Activated naive CD4-positive, alpha-beta T cell treated with anti-CD3 and anti-CD28 coated beads for 36 hours (primary cell): ENCODE measurements at regions not wholly inside any gene's neighbourhood (a gene's known extent, or its start where the extent isn't known, plus 50 kb on each side); places are given as distances from the start of the nearest gene placed in this dataset.

Experiments
- CTCF ChIA-PET: fragments of 350-600 bp; sonication (Branson Sonifier 250); formaldehyde crosslinking; loops from one replicate; lab custom pipeline; 2021; ENCODE audit warnings: antibody characterized with exemption; lab: Charles Lee
- DNase-seq: peaks from one replicate; pipeline ENCODE4 v3.0.0-alpha.2; 2020
- H3K27ac Mint-ChIP-seq: one replicate; pipeline ENCODE4 v1.8.0; 2021; ENCODE audit warnings: mild to moderate bottlenecking, mixed read lengths
- H3K27me3 Mint-ChIP-seq: one replicate; pipeline ENCODE4 v1.8.0; 2021; ENCODE audit warnings: low read depth, mixed read lengths
- H3K36me3 Mint-ChIP-seq: one replicate; pipeline ENCODE4 v1.8.0; 2021; ENCODE audit warnings: low read depth, mixed read lengths
- H3K4me1 Mint-ChIP-seq: one replicate; pipeline ENCODE4 v1.8.0; 2021; ENCODE audit warnings: low read depth, mixed read lengths
- H3K4me3 Mint-ChIP-seq: one replicate; pipeline ENCODE4 v1.8.0; 2021; ENCODE audit warnings: mild to moderate bottlenecking, moderate library complexity, mixed read lengths
- H3K9me3 Mint-ChIP-seq: one replicate; pipeline ENCODE4 v1.8.0; 2021; ENCODE audit warnings: mixed read lengths
- intact Hi-C: fragments of 100-400 bp; cut with micrococcal nuclease; formaldehyde crosslinking; loops from one replicate; pipeline ENCODE4 v1.15.1; 2023

GRCh38 chr15:77557564-77557963 lies 75.1 kb downstream of the LINGO1 start:
- Mint-ChIP-seq H3K27ac (no peak overlapping the region), H3K4me1 (no peaks in the 10 kb centered on the region), H3K9me3 (no peaks in the 10 kb centered on the region), H3K27me3 (peaks cover 4% of the 10 kb centered on the region), H3K36me3 (no peaks in the 10 kb centered on the region), H3K4me3 (no peak overlapping the region)
- DNase-seq, result no peak
- intact Hi-C loops, result no loop called here
- CTCF ChIA-PET, result no interaction called here

DNA sequence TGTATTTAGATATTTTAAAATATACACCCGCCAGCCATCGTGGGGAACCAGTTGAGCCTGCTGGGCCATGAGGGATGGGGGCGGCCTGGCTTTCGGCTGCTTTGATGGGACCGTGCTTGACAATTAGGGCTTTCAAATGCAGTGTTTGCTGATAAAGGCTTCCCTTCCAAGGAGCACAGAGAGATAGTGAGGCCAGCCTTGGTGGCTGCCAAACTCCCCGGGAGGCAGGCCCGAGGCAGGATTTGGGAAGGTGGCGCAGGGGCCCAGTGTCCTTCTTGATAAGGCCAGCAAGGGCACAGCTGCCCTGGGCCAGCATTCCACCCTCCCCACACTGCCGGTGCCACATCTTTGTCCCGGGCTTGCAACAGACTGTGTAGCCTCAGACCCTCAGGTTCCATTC lies 75.6 kb downstream of the LINGO1 start:
- H3K36me3 Mint-ChIP-seq, result no peaks in the 10 kb centered on the region
- H3K27me3 Mint-ChIP-seq, result peaks cover 4% of the 10 kb centered on the region
- CTCF ChIA-PET, result no interaction called here
- H3K27ac Mint-ChIP-seq, result no peak overlapping the region
- H3K9me3 Mint-ChIP-seq, result no peaks in the 10 kb centered on the region
- H3K4me1 Mint-ChIP-seq, result no peaks in the 10 kb centered on the region
- no peak overlapping the region for H3K4me3 Mint-ChIP-seq
- intact Hi-C loops, result no loop called here
- DNase-seq, result no peak

- intact Hi-C loops, result no loop called here
- no peak overlapping the region for H3K4me3 Mint-ChIP-seq
- H3K27me3 Mint-ChIP-seq, result peaks cover 4% of the 10 kb centered on the region
- no peaks in the 10 kb centered on the region for H3K36me3 Mint-ChIP-seq
- no peak for DNase-seq
- H3K27ac Mint-ChIP-seq, result no peak overlapping the region
- H3K4me1 Mint-ChIP-seq, result no peaks in the 10 kb centered on the region
- CTCF ChIA-PET, result no interaction called here
- no peaks in the 10 kb centered on the region for H3K9me3 Mint-ChIP-seq
Measured at GRCh38 chr15:77556622-77557021, 76.1 kb downstream of the LINGO1 start.

GRCh38 chr15:77555232-77555631 lies 77.5 kb downstream of the LINGO1 start:
- H3K4me1 Mint-ChIP-seq, result no peaks in the 10 kb centered on the region

DNA sequence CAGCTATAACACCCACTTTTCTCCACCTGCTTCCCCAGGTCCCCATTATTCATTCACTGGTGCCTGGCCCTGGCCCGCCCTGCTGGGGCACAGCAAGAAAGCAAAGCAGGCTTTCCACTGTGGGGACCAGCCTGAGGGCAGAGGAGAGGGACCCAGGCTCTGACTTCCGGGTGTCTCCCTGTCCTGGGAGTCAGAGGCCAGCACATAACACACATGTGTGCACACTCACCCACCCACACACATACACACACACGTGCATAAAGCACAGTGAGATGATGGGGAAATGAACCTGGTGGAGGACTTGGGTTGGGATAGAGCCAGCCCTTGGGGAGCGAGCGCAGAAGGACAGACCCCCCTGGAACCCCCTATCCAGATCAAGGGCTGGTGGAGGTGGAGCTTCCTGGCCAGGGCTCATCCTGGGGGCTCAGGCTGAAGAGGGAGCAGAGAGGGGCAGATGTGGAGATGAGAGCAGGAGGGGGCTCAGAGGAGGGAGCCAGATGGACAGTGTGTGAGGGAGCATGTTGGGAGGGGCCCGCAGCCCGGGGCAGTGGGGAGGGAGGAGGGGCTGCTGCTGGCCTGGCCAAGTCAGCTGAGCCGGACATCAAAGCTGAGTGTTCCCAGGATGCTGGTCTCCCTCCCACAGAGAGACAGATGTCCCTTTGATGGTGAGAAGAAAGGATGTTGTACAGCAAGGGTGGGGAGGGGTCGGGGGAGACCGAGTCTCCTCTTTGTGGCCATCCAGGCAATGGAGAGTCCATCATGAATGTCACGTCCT lies 78.2 kb downstream of the LINGO1 start:
- CTCF ChIA-PET, result interaction anchor here (1.8 kb wide), 1 partner anchor 11 kb away, joined by 6 read pairs; no protein-coding TSS in a partner anchor
- no peak overlapping the region for H3K27ac Mint-ChIP-seq
- DNase-seq, result no peak
- no peaks in the 10 kb centered on the region for H3K27me3 Mint-ChIP-seq
- no peaks in the 10 kb centered on the region for H3K36me3 Mint-ChIP-seq
- no peaks in the 10 kb centered on the region for H3K4me1 Mint-ChIP-seq
- intact Hi-C loops, result no loop called here
- no peaks in the 10 kb centered on the region for H3K9me3 Mint-ChIP-seq
- no peak overlapping the region for H3K4me3 Mint-ChIP-seq

More at GRCh38 chr15:77555232-77555631, 77.5 kb downstream of the LINGO1 start:
- H3K4me3 Mint-ChIP-seq, result no peak overlapping the region
- DNase-seq, result no peak
- H3K9me3 Mint-ChIP-seq, result no peaks in the 10 kb centered on the region
- CTCF ChIA-PET, result interaction anchor here (1.8 kb wide), 1 partner anchor 12 kb away, joined by 6 read pairs; no protein-coding TSS in a partner anchor
- no peaks in the 10 kb centered on the region for H3K36me3 Mint-ChIP-seq
- H3K27ac Mint-ChIP-seq, result no peak overlapping the region
- intact Hi-C loops, result no loop called here
- no peaks in the 10 kb centered on the region for H3K27me3 Mint-ChIP-seq

DNA sequence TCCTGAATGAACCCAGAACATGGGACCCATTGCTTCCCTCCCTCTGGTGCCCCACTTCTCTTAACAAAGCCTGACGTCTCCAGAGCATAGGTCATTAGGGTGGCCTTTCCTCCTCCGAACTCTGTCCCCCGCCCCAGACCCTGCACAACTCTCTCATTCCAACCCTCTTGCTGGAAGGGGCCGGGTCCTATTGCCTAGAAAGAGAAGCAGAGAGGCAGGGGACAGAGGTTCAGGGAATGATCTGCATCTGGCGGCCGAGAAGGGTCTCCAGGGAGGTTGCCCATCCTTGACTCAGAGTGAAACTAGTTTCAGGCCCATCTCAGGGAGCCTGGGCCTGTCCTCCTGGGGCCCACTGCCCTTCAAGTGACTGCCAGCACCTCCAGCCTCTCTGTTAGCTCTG lies 79.0 kb downstream of the LINGO1 start:
- Mint-ChIP-seq H3K9me3 (no peaks in the 10 kb centered on the region), H3K4me1 (no peaks in the 10 kb centered on the region), H3K36me3 (no peaks in the 10 kb centered on the region), H3K27me3 (no peaks in the 10 kb centered on the region), H3K27ac (no peak overlapping the region), H3K4me3 (no peak overlapping the region)
- intact Hi-C loops, result no loop called here
- DNase-seq, result no peak
- CTCF ChIA-PET, result interaction anchor here (1.8 kb wide), 1 partner anchor 10 kb away, joined by 6 read pairs; no protein-coding TSS in a partner anchor

GRCh38 chr15:77553257-77553656 lies 79.5 kb downstream of the LINGO1 start:
- intact Hi-C loops, result no loop called here
- CTCF ChIA-PET, result no interaction called here
- Mint-ChIP-seq H3K4me1 (no peaks in the 10 kb centered on the region), H3K9me3 (no peaks in the 10 kb centered on the region), H3K27ac (no peak overlapping the region), H3K27me3 (no peaks in the 10 kb centered on the region), H3K4me3 (no peak overlapping the region), H3K36me3 (no peaks in the 10 kb centered on the region)
- DNase-seq, result no peak

- CTCF ChIA-PET, result interaction anchor here (1.0 kb wide), 1 partner anchor 9 kb away, joined by 3 read pairs; no protein-coding TSS in a partner anchor
- no peak for DNase-seq
- H3K27ac Mint-ChIP-seq, result no peak overlapping the region
- H3K9me3 Mint-ChIP-seq, result no peaks in the 10 kb centered on the region
- no peaks in the 10 kb centered on the region for H3K4me1 Mint-ChIP-seq
- H3K27me3 Mint-ChIP-seq, result no peaks in the 10 kb centered on the region
- intact Hi-C loops, result no loop called here
- H3K4me3 Mint-ChIP-seq, result no peak overlapping the region
- H3K36me3 Mint-ChIP-seq, result no peaks in the 10 kb centered on the region
Measured at GRCh38 chr15:77552066-77552465, 80.6 kb downstream of the LINGO1 start.

DNA sequence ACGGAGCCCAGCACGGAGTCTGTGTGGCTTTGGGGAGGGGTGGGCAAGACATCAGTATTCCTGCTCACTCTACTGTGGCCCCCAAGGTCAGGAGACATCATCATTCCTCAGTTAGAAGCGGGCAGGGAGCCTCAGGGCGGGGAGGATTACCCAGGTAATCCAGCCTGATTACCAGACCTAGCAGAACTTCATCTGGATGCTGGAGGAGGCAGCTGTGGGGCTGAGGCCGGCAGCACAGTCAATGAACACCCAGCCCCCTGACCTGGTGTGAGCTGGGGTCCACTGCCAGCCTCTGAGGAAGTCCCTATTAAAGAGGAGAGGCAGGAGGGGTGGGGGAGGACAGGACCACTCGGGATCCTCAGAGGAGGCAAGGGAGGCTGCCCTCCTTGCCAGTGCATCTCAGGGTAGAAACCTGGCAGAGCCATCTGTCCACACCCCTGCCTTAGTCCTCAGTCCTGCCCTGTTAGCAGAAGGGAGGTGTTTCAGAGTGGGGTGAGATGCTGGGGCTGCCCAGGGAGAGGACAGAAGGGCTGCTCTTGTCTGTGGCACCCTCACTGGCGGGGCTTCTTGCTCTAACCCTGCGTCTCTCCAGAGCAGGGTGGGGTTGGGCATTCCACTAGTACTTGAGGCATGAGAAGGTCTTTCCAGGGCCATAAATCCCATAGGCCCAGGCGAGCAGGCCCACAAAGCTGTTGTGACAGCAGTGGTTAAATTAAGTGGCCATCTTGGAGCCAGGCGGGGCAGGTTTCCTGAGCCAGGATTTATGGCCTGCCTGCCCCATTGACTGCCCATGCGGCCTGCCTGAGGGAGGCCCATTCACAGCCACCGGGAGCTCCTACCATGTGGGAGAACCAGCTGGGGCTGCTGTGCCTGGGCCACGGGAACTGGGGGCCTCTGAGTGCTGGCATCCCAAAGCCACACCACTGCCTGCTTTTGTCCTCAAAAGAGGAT lies 82.1 kb downstream of the LINGO1 start:
- CTCF ChIA-PET, result no interaction called here
- H3K4me1 Mint-ChIP-seq, result no peaks in the 10 kb centered on the region
- no peak overlapping the region for H3K4me3 Mint-ChIP-seq
- H3K27me3 Mint-ChIP-seq, result no peaks in the 10 kb centered on the region
- no peaks in the 10 kb centered on the region for H3K9me3 Mint-ChIP-seq
- no peak overlapping the region for H3K27ac Mint-ChIP-seq
- intact Hi-C loops, result no loop called here
- no peaks in the 10 kb centered on the region for H3K36me3 Mint-ChIP-seq
- no peak for DNase-seq

DNA sequence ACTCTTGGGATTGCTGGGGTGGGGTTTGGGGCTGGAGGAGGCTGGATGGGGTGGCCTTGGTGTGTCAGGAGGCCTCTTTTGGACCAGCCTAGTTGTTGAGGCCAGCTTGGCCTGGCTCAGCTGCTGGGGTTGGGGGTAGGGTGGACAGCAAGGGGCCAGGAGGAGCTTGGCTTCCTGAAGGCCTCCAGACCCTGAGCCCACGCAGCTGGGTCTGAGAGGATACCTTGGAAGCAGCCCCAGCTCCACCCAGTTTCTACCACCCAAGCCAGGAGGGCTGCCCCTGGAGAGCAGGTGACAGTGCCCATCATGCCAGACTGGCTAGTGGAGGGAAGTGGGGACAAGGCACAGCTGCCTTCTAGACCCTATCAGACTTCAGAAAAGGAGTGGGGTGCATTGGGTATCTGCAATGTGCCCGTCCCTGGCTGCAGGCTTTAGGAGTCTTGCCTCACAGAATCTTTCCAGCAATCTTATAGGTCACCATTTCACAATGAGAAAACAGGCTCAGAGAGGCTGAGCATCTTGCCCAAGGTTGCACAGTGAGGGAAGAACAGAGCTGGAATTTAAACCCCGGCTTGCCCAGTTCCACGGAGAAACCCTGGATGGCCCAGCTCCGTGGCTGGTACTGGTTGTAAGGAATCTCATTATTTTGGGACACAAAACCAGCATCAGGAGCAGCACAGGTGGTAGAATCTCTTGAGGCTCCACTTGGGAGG lies 83.0 kb downstream of the LINGO1 start:
- CTCF ChIA-PET, result no interaction called here
- no peaks in the 10 kb centered on the region for H3K27me3 Mint-ChIP-seq
- intact Hi-C loops, result no loop called here

DNA sequence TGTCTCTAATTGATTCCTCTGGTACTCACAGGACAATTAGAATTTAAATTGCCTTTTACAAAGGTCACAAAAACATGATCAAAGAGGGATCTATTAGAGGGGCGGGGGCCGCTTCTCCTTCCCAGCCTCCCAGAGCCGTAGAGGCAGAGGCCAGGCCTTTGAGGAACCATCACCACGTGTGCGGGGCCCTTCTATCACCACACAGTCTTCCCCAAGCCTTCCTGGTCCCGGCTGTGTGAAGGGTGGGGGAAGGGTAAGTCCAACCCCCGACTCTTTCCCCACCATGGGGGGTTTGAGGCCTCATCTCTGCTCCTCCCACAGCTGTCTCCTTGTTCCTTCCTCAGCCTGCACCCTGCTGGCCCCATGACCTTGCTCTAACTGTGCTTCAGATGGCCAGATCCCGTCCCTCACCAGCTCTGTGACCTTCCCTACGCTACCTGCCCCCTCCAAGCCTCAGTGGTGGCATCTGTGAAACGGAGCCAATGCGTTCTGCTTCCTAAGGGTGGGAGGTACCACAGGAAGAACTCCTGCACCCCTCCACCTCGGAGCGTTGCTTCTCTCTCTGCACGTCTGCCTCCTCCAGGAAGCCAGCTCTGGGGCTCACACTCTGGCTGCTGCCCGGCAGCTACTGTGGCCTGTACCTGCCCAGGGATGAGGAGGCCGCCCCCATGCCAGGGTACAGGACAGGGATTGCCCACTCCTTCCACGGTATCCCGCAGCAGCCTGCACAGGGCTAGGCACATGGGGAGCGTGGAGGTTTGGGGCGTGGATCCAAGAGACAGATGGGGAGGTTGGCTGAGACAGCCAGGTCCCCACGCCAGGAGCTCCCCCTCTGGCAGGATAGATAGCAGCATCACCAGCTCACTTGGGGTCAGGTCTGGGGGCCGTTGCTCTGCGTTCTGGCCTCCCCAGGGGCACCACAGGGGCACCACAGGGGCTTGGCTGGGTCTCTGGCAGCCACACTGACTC lies 83.8 kb downstream of the LINGO1 start:
- DNase-seq, result no peak
- Mint-ChIP-seq H3K4me3 (no peak overlapping the region), H3K27ac (no peak overlapping the region)

More for the DNA sequence above, 83.0 kb downstream of the LINGO1 start:
- Mint-ChIP-seq H3K4me3 (no peak overlapping the region), H3K27ac (no peak overlapping the region), H3K36me3 (no peaks in the 10 kb centered on the region), H3K4me1 (no peaks in the 10 kb centered on the region), H3K9me3 (no peaks in the 10 kb centered on the region)
- DNase-seq, result no peak

More for the DNA sequence above, 83.8 kb downstream of the LINGO1 start:
- Mint-ChIP-seq H3K27me3 (no peaks in the 10 kb centered on the region), H3K4me1 (no peaks in the 10 kb centered on the region), H3K36me3 (no peaks in the 10 kb centered on the region), H3K9me3 (no peaks in the 10 kb centered on the region)
- intact Hi-C loops, result no loop called here
- CTCF ChIA-PET, result no interaction called here
